ENCODE measurements at regions not wholly inside any gene's neighbourhood (a gene's known extent, or its start where the extent isn't known, plus 50 kb on each side); places are given as distances from the start of the nearest gene placed in this dataset.

GRCh38 chr2:129491308-129491707 is 488.2 kb upstream of the RAB6C start:
- no peak for TF ChIP-seq CTCF (conservative IDR thresholded peaks at IDR 0.05; ENCODE audit: low read depth, low read length)
- Histone ChIP-seq H3K4me3 (IDR thresholded peaks at IDR 0.05; ENCODE audit: insufficient read depth, low read depth, low read length) (no peak overlapping the region), H3K27me3 (ENCODE audit: insufficient read depth, low read depth) (no peaks in the 10 kb centered on the region), H3K27ac (no peak overlapping the region), H3K4me1 (ENCODE audit: low read depth, poor library complexity, severe bottlenecking) (no peaks in the 10 kb centered on the region), H2AFZ (ENCODE audit: low read depth) (no peak overlapping the region), H3K36me3 (ENCODE audit: insufficient read depth) (no peaks in the 10 kb centered on the region), H3K79me2 (ENCODE audit: insufficient read depth, low read depth) (no peaks in the 10 kb centered on the region), H4K20me1 (ENCODE audit: insufficient read depth) (no peaks in the 10 kb centered on the region), H3K4me2 (no peak overlapping the region), H3K9ac (no peak overlapping the region)

- H3K9ac ChIP-seq, result no peak overlapping the region
- H3K27ac ChIP-seq, result no peak overlapping the region
- no peak for TF ChIP-seq CTCF (conservative IDR thresholded peaks at IDR 0.05; ENCODE audit: low read depth, low read length)
- H3K4me1 ChIP-seq (ENCODE audit: low read depth, poor library complexity, severe bottlenecking), result no peaks in the 10 kb centered on the region
- H4K20me1 ChIP-seq (ENCODE audit: insufficient read depth), result no peaks in the 10 kb centered on the region
- no peak overlapping the region for H2AFZ ChIP-seq (ENCODE audit: low read depth)
- H3K4me3 ChIP-seq (IDR thresholded peaks at IDR 0.05; ENCODE audit: insufficient read depth, low read depth, low read length), result no peak overlapping the region
- no peaks in the 10 kb centered on the region for H3K79me2 ChIP-seq (ENCODE audit: insufficient read depth, low read depth)
- no peaks in the 10 kb centered on the region for H3K27me3 ChIP-seq (ENCODE audit: insufficient read depth, low read depth)
- H3K4me2 ChIP-seq, result no peak overlapping the region
- no peaks in the 10 kb centered on the region for H3K36me3 ChIP-seq (ENCODE audit: insufficient read depth)
Measured at GRCh38 chr2:129492548-129492947, 486.9 kb upstream of the RAB6C start.

- TF ChIP-seq CTCF (conservative IDR thresholded peaks at IDR 0.05; ENCODE audit: low read depth, low read length), result no peak
- H3K27ac ChIP-seq, result no peak overlapping the region
- H3K4me1 ChIP-seq (ENCODE audit: low read depth, poor library complexity, severe bottlenecking), result no peaks in the 10 kb centered on the region
- no peak overlapping the region for H3K4me3 ChIP-seq (IDR thresholded peaks at IDR 0.05; ENCODE audit: insufficient read depth, low read depth, low read length)
- no peaks in the 10 kb centered on the region for H3K79me2 ChIP-seq (ENCODE audit: insufficient read depth, low read depth)
- no peak overlapping the region for H2AFZ ChIP-seq (ENCODE audit: low read depth)
- H4K20me1 ChIP-seq (ENCODE audit: insufficient read depth), result no peaks in the 10 kb centered on the region
- no peaks in the 10 kb centered on the region for H3K36me3 ChIP-seq (ENCODE audit: insufficient read depth)
- H3K4me2 ChIP-seq, result no peak overlapping the region
- no peaks in the 10 kb centered on the region for H3K27me3 ChIP-seq (ENCODE audit: insufficient read depth, low read depth)
- no peak overlapping the region for H3K9ac ChIP-seq
Measured at GRCh38 chr2:129499747-129500146, 479.7 kb upstream of the RAB6C start.

- H3K27ac ChIP-seq, result no peak overlapping the region
- no peak overlapping the region for H3K9ac ChIP-seq
Measured at GRCh38 chr2:129502781-129503180, 476.7 kb upstream of the RAB6C start.

More at GRCh38 chr2:129502781-129503180, 476.7 kb upstream of the RAB6C start:
- no peaks in the 10 kb centered on the region for H3K79me2 ChIP-seq (ENCODE audit: insufficient read depth, low read depth)
- no peaks in the 10 kb centered on the region for H4K20me1 ChIP-seq (ENCODE audit: insufficient read depth)
- no peak overlapping the region for H2AFZ ChIP-seq (ENCODE audit: low read depth)
- H3K4me2 ChIP-seq, result no peak overlapping the region
- no peak for TF ChIP-seq CTCF (conservative IDR thresholded peaks at IDR 0.05; ENCODE audit: low read depth, low read length)
- H3K36me3 ChIP-seq (ENCODE audit: insufficient read depth), result no peaks in the 10 kb centered on the region
- H3K27me3 ChIP-seq (ENCODE audit: insufficient read depth, low read depth), result no peaks in the 10 kb centered on the region
- H3K4me3 ChIP-seq (IDR thresholded peaks at IDR 0.05; ENCODE audit: insufficient read depth, low read depth, low read length), result no peak overlapping the region
- no peaks in the 10 kb centered on the region for H3K4me1 ChIP-seq (ENCODE audit: low read depth, poor library complexity, severe bottlenecking)

Measured in KMS-11 (cell line).